GM23338 (cell line): ENCODE measurements at regions not wholly inside any gene's neighbourhood (a gene's known extent, or its start where the extent isn't known, plus 50 kb on each side); places are given as distances from the start of the nearest gene placed in this dataset.
A peak's percentile ranks its signal among the peaks of the same experiment; 100 is the strongest.

Experiments used
- ATAC-seq: fragments of 200-7000 bp; cut with Tn5 transposase; 3 replicates; pipeline ENCODE4 v1.9.1; 2020
- DNase-seq: peaks from one replicate; pipeline ENCODE4 v3.0.0-alpha.2; 2015; ENCODE audit warnings: low spot score
- H2AFZ ChIP-seq: fragments of 200-600 bp; sonication (generic); 2 replicates; pipeline ENCODE4 v1.8.0; 2016; ENCODE audit warnings: antibody characterized with exemption, mild to moderate bottlenecking, moderate library complexity
- H3F3A ChIP-seq: fragments of 200-600 bp; sonication (generic); replicated peaks from 2 replicates; pipeline ENCODE4 v1.8.0; 2017; ENCODE audit warnings: antibody characterized with exemption, mixed run types, low read depth
- H3K27ac ChIP-seq: fragments of 200-600 bp; sonication (generic); 2 replicates; pipeline ENCODE4 v1.6.1; 2016; ENCODE audit warnings: low read depth
- H3K27me3 ChIP-seq: fragments of 200-600 bp; sonication (generic); 2 replicates; pipeline ENCODE4 v1.8.0; 2016; ENCODE audit warnings: mild to moderate bottlenecking, mixed run types, moderate library complexity; ENCODE audit not compliant: insufficient read depth
- H3K36me3 ChIP-seq: fragments of 200-600 bp; sonication (generic); 2 replicates; pipeline ENCODE4 v1.8.0; 2016; ENCODE audit warnings: mild to moderate bottlenecking; ENCODE audit not compliant: insufficient read depth
- H3K4me1 ChIP-seq: fragments of 200-600 bp; sonication (generic); 2 replicates; pipeline ENCODE4 v1.8.0; 2016; ENCODE audit warnings: mild to moderate bottlenecking, moderate library complexity; ENCODE audit not compliant: insufficient read depth
- H3K4me2 ChIP-seq: fragments of 200-600 bp; sonication (generic); 2 replicates; pipeline ENCODE4 v1.7.1; 2017; ENCODE audit warnings: mixed run types
- H3K4me3 ChIP-seq: fragments of 200-600 bp; sonication (generic); 2 replicates; pipeline ENCODE4 v1.6.1; 2016; ENCODE audit warnings: mixed run types
- H3K79me2 ChIP-seq: fragments of 200-600 bp; sonication (generic); replicated peaks from 2 replicates; pipeline ENCODE4 v1.8.0; 2017; ENCODE audit warnings: mild to moderate bottlenecking; ENCODE audit not compliant: insufficient read depth
- H3K9me2 ChIP-seq: fragments of 200-600 bp; sonication (generic); 2 replicates; pipeline ENCODE4 v1.8.0; 2017; ENCODE audit not compliant: insufficient read depth
- H4K20me1 ChIP-seq: fragments of 200-600 bp; sonication (generic); replicated peaks from 2 replicates; pipeline ENCODE4 v1.8.0; 2017; ENCODE audit warnings: mild to moderate bottlenecking; ENCODE audit not compliant: insufficient read depth
- H3K27ac Mint-ChIP-seq: 2 replicates; pipeline ENCODE4 v1.8.0; 2020; ENCODE audit warnings: inconsistent platforms, mild to moderate bottlenecking, moderate library complexity, mixed read lengths
- H3K27me3 Mint-ChIP-seq: 3 replicates; pipeline ENCODE4 v1.8.0; 2022; ENCODE audit warnings: low read depth, mild to moderate bottlenecking, moderate library complexity, mixed read lengths, inconsistent platforms; ENCODE audit not compliant: insufficient read depth, poor library complexity
- H3K36me3 Mint-ChIP-seq: 3 replicates; pipeline ENCODE4 v1.8.0; 2021; ENCODE audit warnings: low read depth, mild to moderate bottlenecking, inconsistent platforms, moderate library complexity, mixed read lengths
- H3K4me1 Mint-ChIP-seq: 3 replicates; pipeline ENCODE4 v1.8.0; 2020; ENCODE audit warnings: mild to moderate bottlenecking, inconsistent platforms, mixed read lengths
- H3K4me3 Mint-ChIP-seq: 3 replicates; pipeline ENCODE4 v1.8.0; 2021; ENCODE audit warnings: moderate library complexity, mild to moderate bottlenecking, inconsistent platforms, mixed read lengths
- H3K9me3 Mint-ChIP-seq: 3 replicates; pipeline ENCODE4 v1.8.0; 2020; ENCODE audit warnings: moderate library complexity, mild to moderate bottlenecking, inconsistent platforms, mixed read lengths
- CTCF ChIP-seq, 2 experiments: fragments of 200-600 bp in 1 of 2; sonication (generic) in 1 of 2; conservative IDR thresholded peaks; 2 replicates each; pipeline versions ENCODE4 v1.5.1 to v1.6.1; 2016 to 2017; ENCODE audit warnings: antibody characterized with exemption in 2 of 2, low read depth in 2 of 2, mild to moderate bottlenecking in 2 of 2, moderate library complexity in 1 of 2
- ETS1 ChIP-seq: IDR thresholded peaks from 2 replicates; pipeline ENCODE4 v1.6.1; 2016; ENCODE audit warnings: antibody characterized with exemption
- EZH2 ChIP-seq: fragments of 200-600 bp; sonication (generic); IDR thresholded peaks from one replicate; pipeline ENCODE4 v1.8.0; 2017; ENCODE audit warnings: antibody characterized with exemption, mild to moderate bottlenecking, low read depth; ENCODE audit not compliant: unreplicated experiment
- REST ChIP-seq: IDR thresholded peaks from one replicate; pipeline ENCODE4 v1.6.1; 2018; ENCODE audit warnings: antibody characterized with exemption; ENCODE audit not compliant: unreplicated experiment
- ZNF114 ChIP-seq: fragments of 250-450 bp; sonication (Bioruptor Pico); IDR thresholded peaks from 2 replicates; pipeline ENCODE4 v1.5.0; 2020; ENCODE audit warnings: mild to moderate bottlenecking, moderate library complexity
- ZNF462 ChIP-seq: fragments of 250-450 bp; sonication (Bioruptor Pico); IDR thresholded peaks from 2 replicates; pipeline ENCODE4 v1.5.0; 2020; ENCODE audit warnings: mild to moderate bottlenecking, moderate library complexity

- Mint-ChIP-seq H3K27me3 (peaks cover 5% of the 10 kb centered on the region), H3K4me1 (peaks cover 44% of the 10 kb centered on the region), H3K9me3 (no peaks in the 10 kb centered on the region), H3K36me3 (no peaks in the 10 kb centered on the region), H3K4me3 (no peak overlapping the region), H3K27ac (no peak overlapping the region; the same call in 1 of the 2 replicates)
- Histone ChIP-seq H3K4me1 (peaks cover 34% of the 10 kb centered on the region), H4K20me1 (no peaks in the 10 kb centered on the region), H3K4me3 (no peak overlapping the region), H2AFZ (no peak overlapping the region), H3F3A (no peaks in the 10 kb centered on the region), H3K27me3 (no peaks in the 10 kb centered on the region), H3K36me3 (no peaks in the 10 kb centered on the region), H3K4me2 (no peak overlapping the region), H3K27ac (no peak overlapping the region), H3K79me2 (no peaks in the 10 kb centered on the region), H3K9me2 (no peaks in the 10 kb centered on the region)
- no peak for ATAC-seq
- DNase-seq, result no peak
- no peak for TF ChIP-seq REST
- TF ChIP-seq ZNF114 (CRISPR knock-in tag), result no peak
- no peak for TF ChIP-seq EZH2
- no peak for TF ChIP-seq ETS1
These were observed 569.5 kb upstream of the WWC1 start for GRCh38 chr5:167721926-167722440.

GRCh38 chr5:167723254-167723871 is 568.1 kb upstream of the WWC1 start:
- Mint-ChIP-seq H3K36me3 (peaks cover 4% of the 10 kb centered on the region; the same call in 2 of the 3 replicates), H3K4me1 (peaks cover 40% of the 10 kb centered on the region), H3K27ac (no peak overlapping the region), H3K4me3 (no peak overlapping the region), H3K9me3 (no peaks in the 10 kb centered on the region), H3K27me3 (peaks cover 5% of the 10 kb centered on the region)
- H3K4me1 ChIP-seq, result peaks cover 34% of the 10 kb centered on the region
- H3F3A ChIP-seq, result no peaks in the 10 kb centered on the region
- no peaks in the 10 kb centered on the region for H3K79me2 ChIP-seq
- H3K9me2 ChIP-seq, result no peaks in the 10 kb centered on the region
- DNase-seq (peak; percentile 91), ATAC-seq (peak; percentile 94)
- TF ChIP-seq ZNF462 (no peak), CTCF (conservative IDR thresholded peaks at IDR 0.05; ENCODE audit: low read depth in 2 of 2) (peak; percentile 92 to 93)
- no peaks in the 10 kb centered on the region for H4K20me1 ChIP-seq
- H3K4me2 ChIP-seq, result no peak overlapping the region
- H3K4me3 ChIP-seq, result no peak overlapping the region
- H3K27me3 ChIP-seq, result no peaks in the 10 kb centered on the region
- H3K27ac ChIP-seq, result no peak overlapping the region
- no peak overlapping the region for H2AFZ ChIP-seq
- no peaks in the 10 kb centered on the region for H3K36me3 ChIP-seq
